Motor neuron (in vitro differentiated cells): ENCODE measurements at regions not wholly inside any gene's neighbourhood (a gene's known extent, or its start where the extent isn't known, plus 50 kb on each side); places are given as distances from the start of the nearest gene placed in this dataset.
A peak's percentile ranks its signal among the peaks of the same experiment; 100 is the strongest.

Experiments used
- ATAC-seq, 8 experiments: fragments of 200-7000 bp; cut with Tn5 transposase; replicated peaks in 6 of 8; 2 replicates each; pipeline ENCODE4 v1.8.0; 2021; ENCODE audit warnings: mild to moderate bottlenecking in 8 of 8, moderate library complexity in 8 of 8
- H3K27ac ChIP-seq, 2 donors: fragments of 250-450 bp; sonication (Bioruptor Pico); 2 replicates each; pipeline ENCODE4 v1.9.0; 2021; ENCODE audit warnings: antibody characterized with exemption in 2 of 2, mild to moderate bottlenecking in 2 of 2, moderate library complexity in 1 of 2
- H3K4me1 ChIP-seq, 2 donors: fragments of 250-450 bp; sonication (Bioruptor Pico); replicated peaks in 1 of 2; 2 replicates each; pipeline ENCODE4 v1.6.1; 2021; ENCODE audit warnings: antibody characterized with exemption in 2 of 2, mild to moderate bottlenecking in 2 of 2, moderate library complexity in 1 of 2
- H3K4me3 ChIP-seq, 5 donors: fragments of 250-450 bp; sonication (Bioruptor Pico); 2 replicates each; pipeline ENCODE4 v1.9.0; 2021; ENCODE audit warnings: antibody characterized with exemption in 5 of 5, mild to moderate bottlenecking in 5 of 5, moderate library complexity in 4 of 5
- WGBS, 10 experiments: fragments of 450-650 bp; shearing (Covaris generic); methylation state at CpG; one replicate each; pipeline ENCODE4 v1.0.0; 2022; 5-methylcytosine and 5-hydroxymethylcytosine counted together
- in situ Hi-C, 9 experiments: fragments of 400-800 bp; cut with MboI; loops; one replicate each; pipeline ENCODE4 v1.15.0; 2021; ENCODE audit warnings: low sequenced_read_pairs in 9 of 9, low pct_unique_long_range_greater_than_20kb in 2 of 9; ENCODE audit not compliant: unreplicated experiment in 9 of 9

- WGBS, 10 experiments, result 18 to 100% (median 89%) methylated on average over 1 to 3 of the region's 3 CpGs; no CpG with 5 or more reads in 2 of the 10 experiments
- H3K27ac ChIP-seq, result no peak overlapping the region
- no peak overlapping the region for H3K4me3 ChIP-seq
- no peak for ATAC-seq
- H3K4me1 ChIP-seq, result peaks cover 0 to 5% of the 10 kb centered on the region in 2 donors
- in situ Hi-C loops, result no loop called here
These were observed 510.8 kb upstream of the POU3F2 start for GRCh38 chr6:98323605-98324004.

GRCh38 chr6:98324446-98324845, 509.9 kb upstream of the POU3F2 start:
- peak in 1 of 8 experiments; percentile 23 for ATAC-seq
- WGBS, 10 experiments, result 5 to 100% (median 78%) methylated on average over 1 to 3 of the region's 3 CpGs
- in situ Hi-C loops, result no loop called here
- Histone ChIP-seq H3K27ac (no peak overlapping the region), H3K4me3 (no peak overlapping the region), H3K4me1 (peaks cover 0 to 5% of the 10 kb centered on the region in 2 donors)

GRCh38 chr6:98325366-98325765, 509.0 kb upstream of the POU3F2 start:
- ATAC-seq, result no peak
- 0 to 100% (median 80%) methylated on average over 1 of the region's 1 CpG; no CpG with 5 or more reads in 1 of the 10 experiments for WGBS, 10 experiments
- no peak overlapping the region for H3K4me3 ChIP-seq
- in situ Hi-C loops, result no loop called here
- peaks cover 0 to 5% of the 10 kb centered on the region in 2 donors for H3K4me1 ChIP-seq
- H3K27ac ChIP-seq, result no peak overlapping the region

- H3K4me1 ChIP-seq, result peaks cover 15 to 21% of the 10 kb centered on the region in 2 donors
- no peak overlapping the region for H3K4me3 ChIP-seq
- no peak overlapping the region for H3K27ac ChIP-seq
- in situ Hi-C loops, result no loop called here
- 0 to 60% (median 43%) methylated on average over 1 to 2 of the region's 2 CpGs; no CpG with 5 or more reads in 2 of the 10 experiments for WGBS, 10 experiments
- peak in 4 of 8 experiments; percentile 21 to 67 (median 38) for ATAC-seq
These were observed 501.1 kb upstream of the POU3F2 start for GRCh38 chr6:98333273-98333672.

GRCh38 chr6:98335594-98335993, 498.8 kb upstream of the POU3F2 start:
- no peak overlapping the region for H3K27ac ChIP-seq
- H3K4me3 ChIP-seq, result no peak overlapping the region
- peak in 5 of 8 experiments; percentile 29 to 52 (median 50) for ATAC-seq
- peaks cover 15 to 21% of the 10 kb centered on the region in 2 donors for H3K4me1 ChIP-seq
- in situ Hi-C loops, result no loop called here

- peaks cover 26 to 29% of the 10 kb centered on the region in 2 donors for H3K4me1 ChIP-seq
- no peak overlapping the region for H3K27ac ChIP-seq
- 0 to 100% (median 67%) methylated on average over 1 of the region's 1 CpG; no CpG with 5 or more reads in 2 of the 10 experiments for WGBS, 10 experiments
- peak in 1 of 8 experiments; percentile 96 for ATAC-seq
- no peak overlapping the region for H3K4me3 ChIP-seq
- in situ Hi-C loops, result no loop called here
These were observed 494.9 kb upstream of the POU3F2 start for GRCh38 chr6:98339506-98339905.

- Histone ChIP-seq H3K4me3 (no peak overlapping the region), H3K4me1 (peaks cover 18 to 19% of the 10 kb centered on the region in 2 donors), H3K27ac (no peak overlapping the region)
- ATAC-seq, result peak in 1 of 8 experiments; percentile 22
- in situ Hi-C loops, result no loop called here
These were observed 491.4 kb upstream of the POU3F2 start for GRCh38 chr6:98343004-98343403.

GRCh38 chr6:98343797-98344196, 490.6 kb upstream of the POU3F2 start:
- Histone ChIP-seq H3K4me3 (no peak overlapping the region), H3K4me1 (peaks cover 18 to 19% of the 10 kb centered on the region in 2 donors), H3K27ac (no peak overlapping the region)
- in situ Hi-C loops, result no loop called here
- ATAC-seq, result no peak

- no peak for ATAC-seq
- in situ Hi-C loops, result no loop called here
- no peak overlapping the region for H3K4me3 ChIP-seq
- 36 to 94% (median 76%) methylated on average over 2 of the region's 2 CpGs; no CpG with 5 or more reads in 2 of the 10 experiments for WGBS, 10 experiments
- H3K27ac ChIP-seq, result no peak overlapping the region
- H3K4me1 ChIP-seq, result peaks cover 4 to 5% of the 10 kb centered on the region in 2 donors
These were observed 482.0 kb upstream of the POU3F2 start for GRCh38 chr6:98352348-98352747.

GRCh38 chr6:98358173-98358572, 476.2 kb upstream of the POU3F2 start:
- ATAC-seq, result peak in 3 of 8 experiments; percentile 52 to 58 (median 57)
- Histone ChIP-seq H3K27ac (no peak overlapping the region), H3K4me1 (peaks cover 4 to 19% of the 10 kb centered on the region in 2 donors), H3K4me3 (no peak overlapping the region)
- in situ Hi-C loops, result no loop called here
- 0 to 100% (median 62%) methylated on average over 1 to 3 of the region's 3 CpGs; no CpG with 5 or more reads in 1 of the 10 experiments for WGBS, 10 experiments

- H3K4me1 ChIP-seq, result peaks cover 6 to 7% of the 10 kb centered on the region in 2 donors
- 6 to 85% (median 68%) methylated on average over 1 to 6 of the region's 6 CpGs; no CpG with 5 or more reads in 1 of the 10 experiments for WGBS, 10 experiments
- H3K27ac ChIP-seq, result no peak overlapping the region
- peak in 3 of 8 experiments; percentile 24 to 37 (median 27) for ATAC-seq
- no peak overlapping the region for H3K4me3 ChIP-seq
- in situ Hi-C loops, result no loop called here
These were observed 468.0 kb upstream of the POU3F2 start for GRCh38 chr6:98366371-98366770.

- H3K4me3 ChIP-seq, result no peak overlapping the region
- no peak overlapping the region for H3K27ac ChIP-seq
- in situ Hi-C loops, result no loop called here
- peaks cover 6 to 16% of the 10 kb centered on the region in 2 donors for H3K4me1 ChIP-seq
- peak in 5 of 8 experiments; percentile 33 to 73 (median 69) for ATAC-seq
- 28 to 100% (median 84%) methylated on average over 1 to 3 of the region's 3 CpGs for WGBS, 10 experiments
These were observed 453.8 kb upstream of the POU3F2 start for GRCh38 chr6:98380589-98380988.

- in situ Hi-C loops, result no loop called here
- Histone ChIP-seq H3K27ac (no peak overlapping the region), H3K4me3 (no peak overlapping the region), H3K4me1 (peaks cover 6 to 18% of the 10 kb centered on the region in 2 donors)
- WGBS, 10 experiments, result 0 to 70% (median 36%) methylated on average over 1 to 3 of the region's 3 CpGs; no CpG with 5 or more reads in 2 of the 10 experiments
- ATAC-seq, result peak in 6 of 8 experiments; percentile 31 to 77 (median 68)
These were observed 452.1 kb upstream of the POU3F2 start for GRCh38 chr6:98382246-98382645.

- peaks cover 6 to 18% of the 10 kb centered on the region in 2 donors for H3K4me1 ChIP-seq
- no peak overlapping the region for H3K27ac ChIP-seq
- in situ Hi-C loops, result no loop called here
- ATAC-seq, result no peak
- H3K4me3 ChIP-seq, result no peak overlapping the region
- WGBS, 10 experiments, result 1 to 61% (median 47%) methylated on average over 3 to 7 of the region's 7 CpGs
These were observed 450.0 kb upstream of the POU3F2 start for GRCh38 chr6:98384334-98384733.
